Activated T-cell treated with anti-CD3 and anti-CD28 coated beads, Interleukin-2, amount 50 U/mL, for 72 hours (primary cell): ENCODE measurements at regions not wholly inside any gene's neighbourhood (a gene's known extent, or its start where the extent isn't known, plus 50 kb on each side); places are given as distances from the start of the nearest gene placed in this dataset.
"Not testable (repeated sequence)": the region's sequence is repeated elsewhere in the genome, so short reads cannot be mapped to it uniquely, and the experiment has no call there.

Experiments used
- ATAC-seq, 2 donors: fragments of 150-1000 bp; cut with Tn5 transposase; replicated peaks in 1 of 2; 2 replicates each; pipeline ENCODE4 v1.10.0; 2021; ENCODE audit warnings: moderate library complexity in 2 of 2, mild to moderate bottlenecking in 1 of 2
- DNase-seq, 2 donors: peaks; one replicate each; pipeline ENCODE4 v3.0.0; 2021 to 2022; ENCODE audit warnings: mixed read lengths in 1 of 2
- H3K27ac Mint-ChIP-seq: one replicate; pipeline ENCODE4 v1.8.0; 2022; ENCODE audit warnings: mild to moderate bottlenecking, moderate library complexity, mixed read lengths
- H3K27me3 Mint-ChIP-seq: one replicate; pipeline ENCODE4 v1.8.0; 2022; ENCODE audit warnings: low read depth, mixed read lengths
- H3K36me3 Mint-ChIP-seq, 2 donors: one replicate each; pipeline ENCODE4 v1.8.0; 2022; ENCODE audit warnings: mixed read lengths in 2 of 2, mild to moderate bottlenecking in 1 of 2; ENCODE audit not compliant: insufficient read depth in 2 of 2
- H3K4me1 Mint-ChIP-seq: one replicate; pipeline ENCODE4 v1.8.0; 2022; ENCODE audit warnings: low read depth, mixed read lengths
- H3K4me3 Mint-ChIP-seq, 2 donors: one replicate each; pipeline ENCODE4 v1.8.0; 2022; ENCODE audit warnings: mild to moderate bottlenecking in 2 of 2, mixed read lengths in 2 of 2, moderate library complexity in 2 of 2
- H3K9me3 Mint-ChIP-seq, 2 donors: one replicate each; pipeline ENCODE4 v1.8.0; 2022; ENCODE audit warnings: mixed read lengths in 2 of 2

DNA sequence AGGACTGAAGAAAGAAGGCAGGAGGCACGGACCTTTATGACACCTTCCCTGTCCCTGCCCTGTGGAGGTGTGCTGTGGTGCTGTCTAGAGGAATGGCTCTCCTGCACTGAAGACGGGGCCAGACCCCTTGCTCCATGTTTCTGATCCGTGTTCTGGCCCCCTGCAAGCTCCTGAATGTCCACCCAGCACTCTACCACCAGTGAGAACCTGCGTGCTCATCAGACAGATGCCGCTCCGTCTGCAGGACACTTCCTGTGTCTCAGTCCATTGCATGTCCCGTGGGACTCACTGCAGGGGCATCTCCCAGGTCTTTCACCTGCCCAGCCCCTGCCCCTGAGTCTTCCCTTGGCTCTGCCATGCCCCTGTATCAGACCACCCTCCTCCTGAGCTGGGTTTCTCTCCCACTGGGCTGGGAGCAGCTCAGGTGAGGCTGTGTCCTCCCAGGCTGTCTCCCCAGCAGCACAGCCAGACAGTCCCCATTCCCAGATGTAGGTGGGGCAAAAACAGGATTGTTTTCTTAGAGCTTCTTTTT, 278.3 kb upstream of the ZNF32 start:
- peaks cover 11% of the 10 kb centered on the region for H3K27me3 Mint-ChIP-seq
- H3K27ac Mint-ChIP-seq: no peak overlapping the region
- H3K4me1 Mint-ChIP-seq: no peaks in the 10 kb centered on the region
- H3K4me3 Mint-ChIP-seq: no peak overlapping the region
- DNase-seq (no peak), ATAC-seq (no peak)
- no peaks in the 10 kb centered on the region for H3K36me3 Mint-ChIP-seq
- no peaks in the 10 kb centered on the region for H3K9me3 Mint-ChIP-seq

DNA sequence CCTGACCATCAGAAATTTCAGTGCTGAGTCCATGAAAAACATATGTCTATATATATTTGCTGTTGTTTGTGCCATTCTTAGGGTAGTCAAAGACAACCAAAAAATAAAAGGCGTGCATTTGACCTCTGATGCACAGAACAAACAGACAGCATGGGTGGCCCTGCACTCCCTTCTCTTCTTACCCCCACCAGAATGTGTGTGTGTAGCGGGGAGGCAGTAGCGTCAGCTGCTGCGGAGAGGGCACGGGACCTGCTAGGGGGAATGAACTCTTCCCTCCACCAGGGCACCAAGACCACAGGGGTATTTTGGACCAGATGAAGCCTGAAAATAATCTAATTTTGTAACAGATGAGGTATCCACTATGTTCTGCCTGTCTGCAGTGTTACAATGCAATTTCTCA, 277.7 kb upstream of the ZNF32 start:
- no peak for ATAC-seq

DNA sequence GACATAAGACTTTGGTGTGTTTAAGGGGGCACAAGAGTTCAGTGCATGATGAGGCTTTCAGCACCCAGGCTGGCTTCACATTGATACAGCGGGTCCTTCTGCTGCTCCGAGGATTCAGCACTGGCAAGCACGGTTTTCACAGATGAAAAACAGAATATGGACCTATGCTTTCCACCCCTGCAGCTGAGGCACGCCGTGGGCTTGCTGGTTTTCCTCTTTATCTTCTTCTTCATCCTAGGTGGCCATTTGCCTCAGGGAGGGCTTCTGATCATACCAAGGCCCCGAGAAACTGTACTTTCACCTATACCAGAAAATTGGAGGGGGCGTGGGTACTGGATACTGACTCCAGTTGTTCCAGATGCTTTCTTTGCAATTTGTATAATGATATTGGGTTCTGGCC, 277.1 kb upstream of the ZNF32 start:
- Mint-ChIP-seq H3K27me3 (peaks cover 11% of the 10 kb centered on the region), H3K4me3 (no peak overlapping the region), H3K4me1 (no peaks in the 10 kb centered on the region), H3K27ac (no peak overlapping the region), H3K9me3 (no peaks in the 10 kb centered on the region), H3K36me3 (no peaks in the 10 kb centered on the region)
- ATAC-seq: no peak
- no peak for DNase-seq

More for the DNA sequence above, 277.7 kb upstream of the ZNF32 start:
- H3K27me3 Mint-ChIP-seq: peaks cover 11% of the 10 kb centered on the region
- DNase-seq: no peak
- no peaks in the 10 kb centered on the region for H3K4me1 Mint-ChIP-seq
- H3K36me3 Mint-ChIP-seq: no peaks in the 10 kb centered on the region
- no peaks in the 10 kb centered on the region for H3K9me3 Mint-ChIP-seq
- no peak overlapping the region for H3K4me3 Mint-ChIP-seq
- no peak overlapping the region for H3K27ac Mint-ChIP-seq

DNA sequence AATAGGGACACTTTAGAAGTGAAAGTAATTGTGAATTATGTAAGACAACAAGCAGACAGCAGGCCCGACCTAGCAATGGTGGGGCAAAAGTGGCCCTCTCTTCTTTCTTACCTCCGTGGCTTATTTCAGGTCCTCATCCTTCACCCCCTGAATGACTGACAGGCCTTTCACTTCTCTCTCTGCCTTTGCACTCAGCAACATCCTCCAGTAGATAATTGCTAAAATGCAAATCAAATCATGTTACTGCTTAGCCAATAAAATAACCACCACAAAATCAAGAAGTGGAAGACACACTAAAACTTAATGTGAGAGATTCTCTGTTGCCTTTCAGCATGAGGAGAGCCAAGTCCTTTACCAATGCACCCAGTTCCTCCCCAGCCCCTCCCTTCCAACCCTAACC, 274.6 kb upstream of the ZNF32 start:
- Mint-ChIP-seq H3K27ac (no peak overlapping the region), H3K9me3 (no peaks in the 10 kb centered on the region), H3K4me3 (no peak overlapping the region), H3K4me1 (no peaks in the 10 kb centered on the region), H3K36me3 (no peaks in the 10 kb centered on the region), H3K27me3 (no peaks in the 10 kb centered on the region)
- ATAC-seq (no peak), DNase-seq (no peak)

DNA sequence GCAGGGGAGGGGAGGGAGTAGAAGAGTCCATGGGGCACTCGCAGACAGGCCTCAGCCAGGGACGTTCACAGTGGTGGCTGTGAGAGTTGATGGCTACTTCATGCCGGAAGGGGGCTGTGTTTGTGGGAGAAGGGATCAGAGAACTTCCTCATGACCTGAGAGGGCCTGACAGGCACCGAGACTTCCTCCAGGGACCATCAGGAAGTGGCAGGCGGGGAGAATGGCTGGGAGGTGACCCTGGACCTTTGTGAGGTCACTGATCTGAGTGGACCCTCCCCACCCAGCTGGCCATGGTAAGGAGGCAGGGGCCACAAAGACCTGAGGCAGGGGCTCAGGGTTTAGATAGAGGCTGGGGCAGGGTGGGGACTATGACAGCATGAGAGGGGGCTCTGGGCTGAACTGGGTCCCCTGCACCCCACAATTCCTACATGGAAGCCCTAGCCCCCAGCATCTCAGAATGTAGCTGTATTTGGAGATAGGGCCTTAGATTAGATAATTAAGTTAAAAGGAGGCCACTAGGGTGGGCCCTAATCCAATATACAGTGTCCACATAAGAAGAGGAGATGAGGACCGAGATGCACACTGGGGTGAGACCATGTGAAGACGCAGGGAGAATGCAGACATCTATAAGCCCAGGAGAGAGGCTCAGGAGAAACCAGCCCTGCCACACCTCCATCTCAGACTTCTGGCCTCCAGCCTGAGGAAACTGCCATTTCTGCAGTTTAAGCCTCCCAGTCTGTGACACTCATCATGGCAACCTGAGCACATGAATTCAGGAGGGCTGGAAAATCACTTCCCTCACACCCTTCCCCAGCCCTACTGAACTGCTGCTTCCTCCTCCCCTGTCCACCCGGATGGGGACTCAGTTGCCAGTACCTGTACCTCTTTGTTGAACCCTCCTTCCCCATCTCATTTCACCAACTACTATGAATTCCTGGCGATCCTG, 273.9 kb upstream of the ZNF32 start:
- Mint-ChIP-seq H3K4me3 (no peak overlapping the region), H3K4me1 (no peaks in the 10 kb centered on the region), H3K36me3 (no peaks in the 10 kb centered on the region), H3K27me3 (no peaks in the 10 kb centered on the region), H3K27ac (no peak overlapping the region), H3K9me3 (no peaks in the 10 kb centered on the region)
- no peak for ATAC-seq
- no peak for DNase-seq

DNA sequence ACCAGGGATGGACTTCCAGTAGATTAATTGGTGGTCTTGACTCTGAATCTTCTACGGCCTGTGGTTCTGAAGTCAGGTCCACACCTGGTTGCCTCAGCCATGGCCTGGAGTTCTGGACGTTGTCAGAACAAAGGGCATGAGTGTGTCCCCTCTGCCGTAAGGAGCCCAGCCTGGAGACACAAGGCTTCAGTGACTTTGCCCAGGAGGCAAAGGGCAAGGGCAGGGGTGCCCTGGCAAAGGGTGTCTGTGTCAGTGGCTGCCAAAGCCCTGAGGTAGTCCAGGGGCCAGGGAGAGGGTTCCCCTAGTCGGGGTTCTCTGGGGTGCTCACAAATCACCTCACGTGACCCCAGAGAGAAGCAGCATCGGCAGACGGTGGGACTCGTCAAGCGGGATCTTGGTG, 273.2 kb upstream of the ZNF32 start:
- Mint-ChIP-seq H3K9me3 (no peaks in the 10 kb centered on the region), H3K4me3 (no peak overlapping the region), H3K36me3 (no peaks in the 10 kb centered on the region), H3K27me3 (no peaks in the 10 kb centered on the region), H3K4me1 (no peaks in the 10 kb centered on the region), H3K27ac (no peak overlapping the region)
- no peak for ATAC-seq
- DNase-seq: no peak

DNA sequence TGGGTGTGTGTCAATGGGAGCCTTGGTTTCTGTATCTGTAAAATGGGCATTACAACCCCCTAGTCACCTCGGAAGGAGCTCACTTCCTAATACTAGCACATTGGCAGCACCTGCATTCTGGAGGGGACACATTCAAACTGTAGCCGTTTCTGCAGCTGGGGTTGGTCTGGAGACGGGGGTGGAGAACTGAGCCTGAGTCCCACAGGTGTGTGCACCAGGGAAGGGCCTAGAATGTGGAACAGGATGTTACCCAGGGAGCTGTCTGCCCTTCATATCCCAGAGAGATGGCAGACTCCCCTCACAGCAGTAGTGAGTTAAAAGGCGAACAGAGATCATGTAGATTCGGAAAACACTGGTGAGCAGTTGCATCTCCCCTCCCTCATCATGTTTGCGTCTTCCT, 272.8 kb upstream of the ZNF32 start:
- no peak overlapping the region for H3K27ac Mint-ChIP-seq
- H3K4me3 Mint-ChIP-seq: no peak overlapping the region
- no peaks in the 10 kb centered on the region for H3K27me3 Mint-ChIP-seq
- H3K9me3 Mint-ChIP-seq: peaks cover 0 to 3% of the 10 kb centered on the region in 2 donors
- no peak for DNase-seq
- ATAC-seq: no peak
- H3K4me1 Mint-ChIP-seq: no peaks in the 10 kb centered on the region
- H3K36me3 Mint-ChIP-seq: no peaks in the 10 kb centered on the region

DNA sequence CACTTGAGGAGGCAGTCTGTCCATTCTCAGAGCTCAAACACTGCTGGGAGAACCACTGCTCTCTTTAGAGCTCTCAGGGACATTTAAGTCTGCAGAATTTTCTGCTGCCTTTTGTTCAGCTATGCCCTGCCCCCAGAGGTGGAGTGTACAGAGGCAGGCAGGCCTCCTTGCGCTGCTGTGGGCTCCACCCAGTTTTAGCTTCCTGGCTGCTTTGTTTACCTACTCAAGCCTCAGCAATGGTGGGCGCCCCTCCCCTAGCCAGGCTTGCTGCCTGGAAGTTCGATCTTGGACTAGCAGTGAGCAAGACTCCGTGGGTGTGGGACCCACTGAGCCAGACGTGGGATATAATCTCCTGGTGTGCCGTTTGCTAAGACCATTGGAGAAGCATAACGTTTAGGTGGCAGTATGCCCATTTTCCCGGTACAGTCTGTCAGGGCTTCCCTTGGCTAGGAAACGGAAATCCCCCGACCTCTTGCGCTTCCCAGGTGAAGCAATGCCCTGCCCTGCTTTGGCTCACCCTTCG, 271.6 kb upstream of the ZNF32 start:
- H3K27me3 Mint-ChIP-seq, H3K27ac Mint-ChIP-seq, H3K9me3 Mint-ChIP-seq, H3K4me3 Mint-ChIP-seq, H3K36me3 Mint-ChIP-seq, DNase-seq, H3K4me1 Mint-ChIP-seq, ATAC-seq: not testable (repeated sequence)

DNA sequence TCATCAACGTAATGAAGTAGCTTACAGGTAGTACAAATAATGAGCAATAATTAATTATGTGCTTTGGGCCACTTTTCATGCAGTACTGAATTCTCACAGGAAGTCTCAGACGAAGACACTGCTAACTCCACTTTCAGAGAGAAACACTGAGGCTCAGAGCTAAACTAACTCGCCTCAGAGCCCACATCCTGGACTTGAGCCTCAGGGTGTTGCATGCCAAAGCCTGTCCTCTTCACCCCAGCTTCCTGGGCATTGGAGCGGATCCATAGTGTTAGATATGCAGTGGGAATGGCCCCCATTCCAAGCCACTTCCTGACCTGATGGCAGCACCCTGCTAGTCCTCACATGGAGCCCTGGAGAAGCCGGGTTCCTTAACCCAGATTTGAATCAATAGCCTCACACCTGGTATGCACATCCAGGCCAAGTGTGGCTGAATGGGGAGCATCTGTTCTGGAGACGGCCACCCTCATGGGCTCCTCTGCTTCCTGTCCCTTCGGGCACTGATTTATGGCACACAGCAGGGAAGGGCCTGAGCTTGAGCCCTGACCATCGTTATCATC, 265.1 kb upstream of the ZNF32 start:
- H3K27me3 Mint-ChIP-seq: no peaks in the 10 kb centered on the region
- peaks cover 0 to 5% of the 10 kb centered on the region in 2 donors for H3K9me3 Mint-ChIP-seq
- DNase-seq (no peak), ATAC-seq (no peak)
- H3K36me3 Mint-ChIP-seq: no peaks in the 10 kb centered on the region
- no peak overlapping the region for H3K27ac Mint-ChIP-seq
- no peaks in the 10 kb centered on the region for H3K4me1 Mint-ChIP-seq
- no peak overlapping the region for H3K4me3 Mint-ChIP-seq

DNA sequence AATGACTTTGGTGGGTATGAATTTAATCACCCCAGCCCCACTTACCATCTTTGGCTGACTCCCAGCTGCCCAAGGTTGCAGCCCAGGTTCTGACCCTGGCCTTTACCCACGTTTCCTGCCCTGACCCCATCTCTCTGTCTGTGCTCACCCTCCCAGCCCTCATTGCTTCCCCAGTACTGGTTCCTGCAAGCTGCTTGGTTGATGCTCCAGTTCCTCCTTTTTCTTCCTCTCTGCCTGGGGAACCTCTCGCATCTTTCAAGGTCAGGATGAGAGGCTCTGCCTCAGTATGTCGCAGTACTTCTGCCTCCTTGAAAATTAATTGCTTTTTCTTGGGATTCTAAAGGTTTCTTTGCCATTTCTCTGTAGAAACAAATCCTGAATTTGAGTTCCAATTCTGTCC, 263.8 kb upstream of the ZNF32 start:
- Mint-ChIP-seq H3K27me3 (no peaks in the 10 kb centered on the region), H3K4me1 (no peaks in the 10 kb centered on the region), H3K4me3 (no peak overlapping the region), H3K9me3 (peaks cover 0 to 5% of the 10 kb centered on the region in 2 donors), H3K36me3 (no peaks in the 10 kb centered on the region), H3K27ac (no peak overlapping the region)
- no peak for ATAC-seq
- DNase-seq: no peak

DNA sequence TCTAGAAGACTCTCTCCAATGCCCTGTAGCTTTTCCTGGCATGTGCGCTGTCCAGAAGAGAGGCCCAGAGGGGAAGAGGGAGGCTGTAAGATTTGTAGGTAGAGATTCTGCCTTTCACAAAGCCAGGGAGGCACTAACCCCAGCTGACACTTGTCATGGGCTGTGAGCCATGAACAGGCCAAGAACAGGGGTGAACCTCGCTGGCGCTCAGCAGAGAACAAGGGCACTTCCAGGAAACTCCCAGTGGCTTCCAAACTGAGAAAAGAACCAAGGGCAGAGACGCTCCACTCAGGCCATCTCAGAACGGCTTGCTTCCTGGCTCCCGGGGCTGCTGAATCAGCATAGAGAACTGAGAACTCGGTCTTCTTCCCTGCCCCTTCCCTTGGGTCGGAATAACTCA, 257.8 kb upstream of the ZNF32 start:
- Mint-ChIP-seq H3K4me3 (no peak overlapping the region), H3K4me1 (no peaks in the 10 kb centered on the region), H3K36me3 (no peaks in the 10 kb centered on the region), H3K27me3 (no peaks in the 10 kb centered on the region), H3K9me3 (no peaks in the 10 kb centered on the region), H3K27ac (no peak overlapping the region)
- DNase-seq (no peak), ATAC-seq (no peak)

DNA sequence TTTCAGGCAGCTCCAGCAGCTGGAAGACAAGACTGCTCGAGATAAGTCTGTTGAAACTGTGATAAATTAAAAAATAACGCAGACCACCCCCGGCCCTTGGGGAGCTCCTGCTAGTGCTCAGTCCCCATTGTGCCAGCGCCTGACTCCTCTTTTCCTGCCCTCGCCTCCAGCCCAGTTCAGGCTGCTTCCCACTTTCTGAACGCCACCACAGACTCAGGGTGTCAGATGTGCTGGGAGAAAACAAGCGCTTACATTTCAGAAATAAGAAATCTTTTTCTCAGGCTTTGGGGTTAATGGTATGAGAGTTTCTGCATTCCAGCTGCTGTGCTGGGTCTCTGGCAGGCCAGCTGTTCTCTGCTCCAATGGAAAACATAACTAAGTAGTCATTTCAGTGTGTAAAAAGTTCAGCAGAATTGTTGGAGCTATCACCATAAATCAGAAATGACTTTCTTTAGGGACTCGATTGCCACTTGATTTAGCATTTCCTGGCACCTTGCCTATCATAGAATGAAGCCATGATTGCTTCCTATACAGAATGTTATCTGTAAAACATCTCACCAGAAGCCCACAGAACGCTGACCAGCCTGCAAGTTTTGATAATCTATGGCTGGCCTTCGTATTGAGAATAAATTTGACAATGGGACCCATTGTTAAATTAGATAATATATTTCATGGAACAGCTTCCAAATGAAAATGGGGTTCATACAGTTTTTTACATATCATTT, 257.0 kb upstream of the ZNF32 start:
- Mint-ChIP-seq H3K27ac (no peak overlapping the region), H3K36me3 (no peaks in the 10 kb centered on the region), H3K27me3 (no peaks in the 10 kb centered on the region), H3K4me1 (no peaks in the 10 kb centered on the region), H3K4me3 (no peak overlapping the region), H3K9me3 (no peaks in the 10 kb centered on the region)
- DNase-seq (no peak), ATAC-seq (no peak)

DNA sequence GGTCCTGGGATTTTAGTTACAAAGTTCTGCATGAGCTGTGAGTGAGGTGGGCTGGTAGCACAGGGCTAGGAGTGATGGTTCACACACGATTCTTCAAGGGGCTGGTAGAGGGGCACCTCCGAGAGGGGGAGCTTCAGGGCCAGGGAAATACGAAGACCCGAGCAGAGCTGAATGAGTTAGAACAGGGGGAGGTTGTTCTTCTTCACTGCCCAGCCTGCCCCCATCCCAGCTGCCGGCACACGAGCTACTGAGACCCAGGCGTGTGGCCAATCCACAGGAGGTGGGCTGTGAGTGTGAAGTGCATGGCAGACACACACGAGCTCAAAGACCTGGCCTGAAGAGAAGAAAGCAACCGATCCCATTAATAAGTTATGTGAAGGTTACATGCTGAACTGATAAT, 256.2 kb upstream of the ZNF32 start:
- DNase-seq: no peak
- H3K36me3 Mint-ChIP-seq: no peaks in the 10 kb centered on the region
- no peaks in the 10 kb centered on the region for H3K9me3 Mint-ChIP-seq
- no peak overlapping the region for H3K4me3 Mint-ChIP-seq
- ATAC-seq: no peak
- no peak overlapping the region for H3K27ac Mint-ChIP-seq
- no peaks in the 10 kb centered on the region for H3K27me3 Mint-ChIP-seq
- no peaks in the 10 kb centered on the region for H3K4me1 Mint-ChIP-seq
